GM19035 (cell line): ENCODE measurements at regions not wholly inside any gene's neighbourhood (a gene's known extent, or its start where the extent isn't known, plus 50 kb on each side); places are given as distances from the start of the nearest gene placed in this dataset.
"Not testable (repeated sequence)": the region's sequence is repeated elsewhere in the genome, so short reads cannot be mapped to it uniquely, and the experiment has no call there.

Experiments used
- ATAC-seq: cut with Tn5 transposase; IDR thresholded peaks from one replicate; pipeline ENCODE4 v1.9.1; 2021; ENCODE audit not compliant: unreplicated experiment

DNA sequence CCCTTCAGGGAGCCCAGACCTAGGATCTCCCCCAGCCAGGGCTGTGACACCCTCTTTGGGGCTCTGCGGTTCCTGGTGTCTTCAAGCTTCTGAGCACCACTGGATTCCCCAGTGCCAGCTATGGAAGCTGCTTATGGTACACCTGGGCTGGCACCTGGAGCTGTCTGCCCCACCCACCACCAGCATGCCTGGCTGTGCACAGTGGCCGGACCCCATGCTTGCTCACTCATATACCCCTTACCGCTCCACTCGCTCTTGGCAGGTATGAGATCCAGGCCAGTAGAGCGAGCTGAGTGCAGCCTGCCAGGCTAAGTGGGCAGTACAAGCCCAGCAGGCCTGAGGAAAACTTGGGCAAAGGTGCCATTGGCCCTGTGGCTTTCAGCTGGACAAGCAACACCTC lies 114.0 kb downstream of the DACT1 start:
- ATAC-seq = no peak

DNA sequence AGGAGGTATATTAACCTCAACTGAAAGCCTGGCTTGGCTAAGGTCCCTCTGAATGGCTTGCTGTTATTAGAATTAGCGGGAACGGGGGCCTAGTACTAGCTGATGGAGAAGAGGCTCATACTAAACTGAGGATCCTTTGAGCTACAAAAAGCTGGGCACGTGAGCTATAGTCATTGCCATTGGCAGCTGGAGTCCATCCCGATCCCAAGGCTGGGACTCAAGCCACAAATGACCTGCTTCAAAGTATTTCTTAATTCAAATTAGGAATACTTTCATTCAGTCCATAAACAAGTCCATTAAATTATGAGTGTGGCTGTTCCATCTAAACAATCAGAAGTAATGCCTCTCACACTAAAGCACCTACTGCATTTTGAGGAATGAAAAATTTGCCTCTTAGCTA lies 114.5 kb downstream of the DACT1 start:
- ATAC-seq = no peak

GRCh38 chr14:58752771-58753201 lies 115.0 kb downstream of the DACT1 start:
- ATAC-seq = no peak

DNA sequence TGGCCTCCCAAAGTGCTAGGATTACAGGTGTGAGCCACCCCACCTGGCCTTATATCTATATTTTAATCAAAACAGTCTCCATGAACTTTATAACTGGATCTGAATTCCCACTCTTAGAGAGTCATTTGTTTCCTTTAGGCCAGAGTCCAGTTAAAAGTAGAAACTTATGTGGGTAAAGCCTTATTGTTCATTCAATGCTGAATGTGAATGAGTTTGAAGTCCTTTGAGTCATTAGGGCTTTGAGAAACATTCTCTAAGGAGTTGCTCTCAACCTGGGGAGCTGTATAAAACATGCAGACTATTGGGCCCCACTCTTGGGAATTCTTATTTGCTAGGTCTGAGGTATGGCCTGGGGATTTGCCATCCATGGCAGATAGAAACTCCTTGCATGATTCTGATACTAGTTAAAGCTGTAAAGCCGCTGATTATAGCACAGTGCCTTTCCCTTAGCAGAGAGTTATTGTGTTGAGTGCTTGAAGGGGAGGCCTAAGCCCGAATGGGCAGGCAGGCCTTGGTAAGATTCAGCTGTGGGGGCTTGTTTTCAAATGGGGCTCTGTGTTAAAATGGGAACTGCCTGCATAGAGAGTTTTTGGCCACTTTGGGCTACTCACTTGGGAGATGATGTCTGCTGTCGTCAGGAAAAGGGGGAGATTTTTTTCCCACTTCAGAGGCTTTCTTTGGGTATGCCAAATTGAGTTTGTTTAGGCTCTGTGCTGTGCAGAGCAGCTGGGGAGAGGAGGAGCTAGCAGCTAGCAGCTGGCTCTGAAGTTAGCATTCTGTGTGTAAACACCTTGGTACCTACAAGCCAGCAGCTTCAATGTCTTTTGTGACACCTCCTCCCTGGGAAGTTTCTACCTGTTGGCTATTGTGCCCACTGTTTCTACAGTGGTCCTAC lies 117.5 kb downstream of the DACT1 start:
- ATAC-seq = no peak

DNA sequence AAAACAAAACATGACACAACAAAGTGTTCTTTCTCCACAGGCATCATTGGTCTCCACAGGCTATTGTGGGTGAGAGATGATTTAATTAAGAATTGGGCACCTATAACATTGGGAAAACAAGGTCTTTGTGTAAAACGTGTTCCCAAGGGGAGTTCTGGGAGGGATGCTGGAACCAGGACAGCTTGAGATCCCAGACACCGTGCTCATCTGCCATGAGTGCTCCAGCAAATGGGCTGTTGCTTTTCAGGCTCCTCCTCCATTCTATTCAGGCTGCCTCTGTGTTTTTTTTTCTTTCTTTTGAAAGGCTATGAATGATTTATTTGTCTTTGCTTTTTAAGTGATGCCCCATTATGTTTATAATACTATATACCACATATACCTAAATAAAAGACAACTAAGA lies 122.4 kb downstream of the DACT1 start:
- ATAC-seq = no peak

DNA sequence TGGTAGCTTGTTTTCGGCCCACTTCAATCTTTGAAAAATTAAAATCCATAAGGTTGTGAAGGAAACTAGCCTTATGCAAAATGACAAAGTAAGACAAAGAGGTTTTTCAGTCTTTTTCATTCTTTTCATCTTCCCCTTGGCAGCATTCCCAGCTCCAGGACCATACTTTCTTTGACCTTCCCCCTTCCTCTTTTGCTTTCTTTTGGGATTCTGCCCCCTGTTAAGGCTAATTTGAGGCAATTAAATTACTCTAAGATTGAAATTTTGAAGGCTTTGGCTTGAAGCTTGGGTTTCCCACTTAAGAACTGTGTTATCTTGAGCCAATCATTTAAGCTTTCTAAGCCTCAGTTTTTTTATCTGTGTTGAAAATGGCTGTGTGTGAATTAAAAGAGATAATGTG lies 124.9 kb downstream of the DACT1 start:
- ATAC-seq = no peak

- ATAC-seq = no peak
Measured at GRCh38 chr14:58763210-58763609, 125.4 kb downstream of the DACT1 start.

GRCh38 chr14:58765418-58765831 lies 127.7 kb downstream of the DACT1 start:
- ATAC-seq = no peak

GRCh38 chr14:58765843-58766242 lies 128.1 kb downstream of the DACT1 start:
- ATAC-seq = no peak

DNA sequence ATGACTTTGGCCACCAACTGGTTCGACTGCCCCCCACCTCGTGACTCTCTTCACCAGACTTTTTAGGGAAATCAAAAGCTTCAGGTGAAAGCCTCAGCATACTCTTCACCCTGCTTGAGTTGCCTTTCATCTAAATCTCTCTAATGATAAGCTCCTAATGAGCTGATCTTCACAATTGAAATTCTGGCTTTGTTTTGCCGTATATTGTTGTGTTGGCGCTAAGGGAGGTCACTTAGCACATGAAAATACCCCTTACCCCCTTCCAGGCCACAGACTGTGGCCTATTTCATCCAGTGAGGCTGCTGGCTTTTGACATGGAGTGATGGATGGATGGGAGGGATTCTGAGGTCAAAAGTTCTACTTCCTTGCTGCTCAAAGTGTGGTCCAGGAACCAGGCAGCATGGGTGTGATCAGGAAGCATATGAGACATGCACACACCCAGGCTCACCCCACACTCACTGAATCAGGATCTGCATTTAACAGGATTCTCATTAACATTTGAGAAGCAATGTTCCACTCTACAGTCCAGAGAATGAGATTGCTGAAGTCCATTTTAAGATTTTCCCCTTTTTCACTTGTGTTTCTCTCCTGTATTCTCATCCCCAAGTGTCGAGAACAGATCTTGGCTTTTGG lies 131.4 kb downstream of the DACT1 start:
- ATAC-seq = no peak

DNA sequence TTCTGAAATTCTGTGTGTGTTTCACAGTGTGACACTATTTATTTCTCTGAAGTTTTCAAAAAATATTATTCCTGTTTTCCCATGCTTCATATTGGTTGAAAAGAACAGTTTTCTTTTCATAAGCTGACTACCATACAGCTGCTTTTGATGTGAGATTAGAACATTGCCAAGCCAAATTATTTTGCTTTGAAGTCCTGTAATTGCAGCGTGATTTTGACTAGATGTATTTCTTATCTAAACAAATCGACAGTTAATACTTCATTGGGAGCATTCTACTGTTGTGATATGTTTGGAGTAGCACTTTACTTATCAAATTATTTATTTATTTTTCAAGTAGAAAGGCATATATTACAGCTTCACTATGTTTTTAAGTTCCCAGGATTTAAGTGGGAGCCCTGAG lies 132.0 kb downstream of the DACT1 start:
- ATAC-seq = no peak

GRCh38 chr14:58770491-58770982 lies 132.8 kb downstream of the DACT1 start:
- ATAC-seq = no peak

- no peak for ATAC-seq
Measured at GRCh38 chr14:58771016-58771415, 133.3 kb downstream of the DACT1 start.

GRCh38 chr14:58772116-58772515 lies 134.4 kb downstream of the DACT1 start:
- no peak for ATAC-seq

GRCh38 chr14:58772794-58773620 lies 135.2 kb downstream of the DACT1 start:
- ATAC-seq = no peak

DNA sequence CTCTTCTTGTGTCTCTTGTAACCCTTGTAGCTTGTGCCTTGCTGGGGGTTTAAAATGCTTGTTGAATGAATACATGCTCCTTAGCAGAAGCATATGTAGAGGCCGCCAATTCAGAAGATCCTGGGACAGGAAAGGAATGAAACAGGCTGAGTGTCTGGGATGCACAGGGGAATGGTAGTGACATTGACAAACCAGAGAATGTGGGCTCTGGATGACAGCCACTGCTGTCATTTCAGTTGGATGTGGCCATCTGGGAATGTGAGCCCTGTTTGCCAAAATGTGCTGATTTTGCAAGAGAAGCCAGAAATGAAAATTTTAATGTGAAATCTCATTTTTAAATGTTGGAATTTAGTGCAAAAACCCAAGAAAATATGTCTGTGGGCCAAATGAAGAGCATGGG lies 136.8 kb downstream of the DACT1 start:
- ATAC-seq = no peak

GRCh38 chr14:58775130-58775529 lies 137.4 kb downstream of the DACT1 start:
- ATAC-seq = not testable (repeated sequence)

- ATAC-seq = no peak
Measured at GRCh38 chr14:58776516-58776915, 138.8 kb downstream of the DACT1 start.

GRCh38 chr14:58777541-58777979 lies 139.8 kb downstream of the DACT1 start:
- ATAC-seq = no peak

DNA sequence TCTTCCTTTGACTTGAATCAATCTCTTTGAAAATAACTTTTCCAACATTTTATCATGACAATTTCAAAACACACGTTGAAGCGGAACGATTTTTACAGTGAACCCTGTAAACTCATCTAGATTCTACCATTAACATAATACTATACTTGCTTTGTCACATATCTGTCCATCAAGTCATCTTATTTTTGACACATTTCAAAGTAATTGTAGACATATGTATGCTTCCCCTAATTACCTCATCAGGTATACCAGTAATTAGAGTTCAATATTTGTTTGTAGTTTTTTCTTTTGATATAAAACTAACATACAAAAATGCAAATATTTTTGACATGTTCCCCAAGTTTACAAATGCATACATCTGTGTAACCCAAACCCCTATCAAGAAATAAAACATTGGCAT lies 140.4 kb downstream of the DACT1 start:
- no peak for ATAC-seq

- no peak for ATAC-seq
Measured at GRCh38 chr14:58779376-58779775, 141.6 kb downstream of the DACT1 start.
